ENCODE measurements at regions not wholly inside any gene's neighbourhood (a gene's known extent, or its start where the extent isn't known, plus 50 kb on each side); places are given as distances from the start of the nearest gene placed in this dataset.

GRCh38 chr10:8269976-8270375 is 215.5 kb downstream of the GATA3 start:
- TF ChIP-seq CTCF (conservative IDR thresholded peaks at IDR 0.05; ENCODE audit: low read depth, low read length) (no peak), RFX5 (IDR thresholded peaks at IDR 0.05; ENCODE audit: low read depth, low read length) (no peak), MAFK (IDR thresholded peaks at IDR 0.05; ENCODE audit: low read depth, low read length) (no peak), MAZ (IDR thresholded peaks at IDR 0.05; ENCODE audit: borderline replicate concordance, low read depth, low read length) (no peak), POLR2A (IDR thresholded peaks at IDR 0.05; ENCODE audit: low read depth, low read length) (no peak), RAD21 (IDR thresholded peaks at IDR 0.05; ENCODE audit: low read length) (no peak), USF2 (IDR thresholded peaks at IDR 0.05; ENCODE audit: low read depth, low read length) (no peak), SMC3 (IDR thresholded peaks at IDR 0.05; ENCODE audit: low read depth, low read length) (no peak), FOS (IDR thresholded peaks at IDR 0.05; ENCODE audit: low read depth, low read length) (no peak), BHLHE40 (IDR thresholded peaks at IDR 0.05; ENCODE audit: low read depth, low read length) (no peak), MXI1 (IDR thresholded peaks at IDR 0.05; ENCODE audit: borderline replicate concordance, low read depth, low read length) (no peak), CEBPB (IDR thresholded peaks at IDR 0.05; ENCODE audit: low read depth, low read length) (no peak), ELK1 (IDR thresholded peaks at IDR 0.05; ENCODE audit: borderline replicate concordance, low read depth, low read length) (no peak)

Measured in IMR-90 (cell line).